NCI-H1105 treated with DMSO at 0.1 percent for 48 hours (cell line): ENCODE measurements at regions not wholly inside any gene's neighbourhood (a gene's known extent, or its start where the extent isn't known, plus 50 kb on each side); places are given as distances from the start of the nearest gene placed in this dataset.

Source experiments
- DNase-seq: peaks from one replicate; lab custom pipeline; 2025; lab: John Stamatoyannopoulos, UW

GRCh38 chr11:112465433-112466024 lies 204.9 kb upstream of the PLET1 start:
- DNase-seq, result no peak

- no peak for DNase-seq
Measured at GRCh38 chr11:112467721-112468120, 207.1 kb upstream of the PLET1 start.

GRCh38 chr11:112469376-112469775 lies 208.7 kb upstream of the PLET1 start:
- no peak for DNase-seq

GRCh38 chr11:112470355-112470754 lies 209.7 kb upstream of the PLET1 start:
- no peak for DNase-seq

GRCh38 chr11:112471731-112472130 lies 211.1 kb upstream of the PLET1 start:
- no peak for DNase-seq

- DNase-seq, result no peak
Measured at GRCh38 chr11:112477152-112477551, 216.5 kb upstream of the PLET1 start.

- DNase-seq, result peak; percentile 40
Measured at GRCh38 chr11:112477581-112478317, 217.1 kb upstream of the PLET1 start.

GRCh38 chr11:112478806-112479205 lies 218.1 kb upstream of the PLET1 start:
- no peak for DNase-seq

- no peak for DNase-seq
Measured at GRCh38 chr11:112481431-112481830, 220.8 kb upstream of the PLET1 start.

GRCh38 chr11:112481893-112482292 lies 221.2 kb upstream of the PLET1 start:
- DNase-seq, result no peak

- no peak for DNase-seq
Measured at GRCh38 chr11:112485280-112485679, 224.6 kb upstream of the PLET1 start.

- DNase-seq, result no peak
Measured at GRCh38 chr11:112497826-112498225, 237.2 kb upstream of the PLET1 start.

GRCh38 chr11:112498701-112499100 lies 238.0 kb upstream of the PLET1 start:
- no peak for DNase-seq

- DNase-seq, result no peak
Measured at GRCh38 chr11:112499153-112499880, 238.7 kb upstream of the PLET1 start.

- DNase-seq, result no peak
Measured at GRCh38 chr11:112499881-112500204, 239.2 kb upstream of the PLET1 start.

- no peak for DNase-seq
Measured at GRCh38 chr11:112503410-112503809, 242.8 kb upstream of the PLET1 start.

GRCh38 chr11:112504056-112504455 lies 243.4 kb upstream of the PLET1 start:
- no peak for DNase-seq

GRCh38 chr11:112506852-112507251 lies 246.2 kb upstream of the PLET1 start:
- no peak for DNase-seq

GRCh38 chr11:112507281-112507680 lies 246.6 kb upstream of the PLET1 start:
- DNase-seq, result no peak

GRCh38 chr11:112508750-112509149 lies 248.1 kb upstream of the PLET1 start:
- DNase-seq, result no peak

- DNase-seq, result no peak
Measured at GRCh38 chr11:112509300-112509699, 248.6 kb upstream of the PLET1 start.

GRCh38 chr11:112511271-112511670 lies 250.6 kb upstream of the PLET1 start:
- DNase-seq, result no peak

GRCh38 chr11:112511911-112512310 lies 251.3 kb upstream of the PLET1 start:
- DNase-seq, result peak; percentile 6
